HG02870 (cell line): ENCODE measurements at regions not wholly inside any gene's neighbourhood (a gene's known extent, or its start where the extent isn't known, plus 50 kb on each side); places are given as distances from the start of the nearest gene placed in this dataset.

Experiments used
- ATAC-seq: cut with Tn5 transposase; IDR thresholded peaks from one replicate; pipeline ENCODE4 v1.9.1; 2021; ENCODE audit warnings: mild to moderate bottlenecking, moderate library complexity; ENCODE audit not compliant: unreplicated experiment

- no peak for ATAC-seq
Observed at GRCh38 chr11:95494856-95495255, 263.9 kb upstream of the SESN3 start.

GRCh38 chr11:95494167-95494566 lies 263.2 kb upstream of the SESN3 start:
- no peak for ATAC-seq

- ATAC-seq, result no peak
Observed at GRCh38 chr11:95490625-95491024, 259.6 kb upstream of the SESN3 start.

- no peak for ATAC-seq
Observed at GRCh38 chr11:95487938-95488337, 256.9 kb upstream of the SESN3 start.

GRCh38 chr11:95487391-95487790 lies 256.4 kb upstream of the SESN3 start:
- ATAC-seq, result peak; percentile 100

GRCh38 chr11:95486979-95487378 lies 256.0 kb upstream of the SESN3 start:
- peak; percentile 2 for ATAC-seq

- ATAC-seq, result no peak
Observed at GRCh38 chr11:95486466-95486865, 255.5 kb upstream of the SESN3 start.

- no peak for ATAC-seq
Observed at GRCh38 chr11:95485115-95485900, 254.3 kb upstream of the SESN3 start.

- no peak for ATAC-seq
Observed at GRCh38 chr11:95483339-95483738, 252.3 kb upstream of the SESN3 start.

- ATAC-seq, result no peak
Observed at GRCh38 chr11:95478003-95478402, 247.0 kb upstream of the SESN3 start.

- no peak for ATAC-seq
Observed at GRCh38 chr11:95469258-95469657, 238.3 kb upstream of the SESN3 start.

GRCh38 chr11:95466416-95466815 lies 235.4 kb upstream of the SESN3 start:
- ATAC-seq, result no peak

GRCh38 chr11:95465887-95466286 lies 234.9 kb upstream of the SESN3 start:
- ATAC-seq, result no peak

- no peak for ATAC-seq
Observed at GRCh38 chr11:95461858-95462257, 230.9 kb upstream of the SESN3 start.

GRCh38 chr11:95461348-95461747 lies 230.3 kb upstream of the SESN3 start:
- no peak for ATAC-seq

GRCh38 chr11:95459291-95460042 lies 228.5 kb upstream of the SESN3 start:
- ATAC-seq, result no peak

- ATAC-seq, result no peak
Observed at GRCh38 chr11:95456714-95457491, 225.9 kb upstream of the SESN3 start.

GRCh38 chr11:95455228-95455970 lies 224.4 kb upstream of the SESN3 start:
- ATAC-seq, result no peak

- no peak for ATAC-seq
Observed at GRCh38 chr11:95453616-95454171, 222.7 kb upstream of the SESN3 start.

GRCh38 chr11:95451682-95452081 lies 220.7 kb upstream of the SESN3 start:
- no peak for ATAC-seq

- ATAC-seq, result no peak
Observed at GRCh38 chr11:95451261-95451660, 220.3 kb upstream of the SESN3 start.
